ENCODE measurements at regions not wholly inside any gene's neighbourhood (a gene's known extent, or its start where the extent isn't known, plus 50 kb on each side); places are given as distances from the start of the nearest gene placed in this dataset.

GRCh38 chr20:60085551-60086132, 127.4 kb downstream of the CDH26 start:
- no peak for TF ChIP-seq CTCF (IDR thresholded peaks at IDR 0.05; ENCODE audit: control insufficient read depth, extremely low read depth, insufficient read depth)
- no peak for DNase-seq (ENCODE audit: low read depth)
- H3K4me3 ChIP-seq (ENCODE audit: low read depth, low read length), result no peak overlapping the region

GRCh38 chr20:60086821-60087562, 128.8 kb downstream of the CDH26 start:
- DNase-seq (ENCODE audit: low read depth), result no peak
- H3K4me3 ChIP-seq (ENCODE audit: low read depth, low read length), result no peak overlapping the region
- TF ChIP-seq CTCF (IDR thresholded peaks at IDR 0.05; ENCODE audit: control insufficient read depth, extremely low read depth, insufficient read depth), result no peak

DNA sequence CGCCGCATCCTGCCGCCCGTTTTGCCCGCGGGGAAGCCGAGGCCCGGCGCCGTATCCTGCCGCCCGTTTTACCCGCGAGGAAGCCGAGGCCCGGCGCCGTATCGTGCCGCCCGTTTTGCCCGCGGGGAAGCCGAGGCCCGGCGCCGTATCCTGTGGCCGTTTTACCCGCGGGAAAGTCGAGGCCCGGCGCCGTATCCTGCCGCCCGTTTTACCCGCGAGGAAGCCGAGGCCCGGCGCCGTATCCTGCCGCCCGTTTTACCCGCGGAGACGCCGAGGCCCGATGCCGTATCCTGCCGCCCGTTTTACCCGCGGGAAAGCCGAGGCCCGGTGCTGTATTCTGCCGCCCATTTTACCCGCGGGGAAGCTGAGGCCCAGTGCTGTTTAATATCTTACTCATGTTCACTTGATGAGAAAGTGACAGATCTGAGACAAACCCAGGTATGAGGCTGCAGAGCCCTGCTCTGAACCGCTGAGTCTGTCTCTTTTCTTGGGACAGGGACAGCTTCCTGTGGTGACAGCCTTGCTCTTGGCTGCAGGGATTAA, 129.4 kb downstream of the CDH26 start:
- no peak for DNase-seq (ENCODE audit: low read depth)
- no peak overlapping the region for H3K4me3 ChIP-seq (ENCODE audit: low read depth, low read length)
- no peak for TF ChIP-seq CTCF (IDR thresholded peaks at IDR 0.05; ENCODE audit: control insufficient read depth, extremely low read depth, insufficient read depth)

- TF ChIP-seq CTCF (IDR thresholded peaks at IDR 0.05; ENCODE audit: control insufficient read depth, extremely low read depth, insufficient read depth), result no peak
- H3K4me3 ChIP-seq (ENCODE audit: low read depth, low read length), result no peak overlapping the region
- no peak for DNase-seq (ENCODE audit: low read depth)
These were observed 130.0 kb downstream of the CDH26 start for GRCh38 chr20:60088236-60088635.

- DNase-seq (ENCODE audit: low read depth), result no peak
- no peak overlapping the region for H3K4me3 ChIP-seq (ENCODE audit: low read depth, low read length)
- no peak for TF ChIP-seq CTCF (IDR thresholded peaks at IDR 0.05; ENCODE audit: control insufficient read depth, extremely low read depth, insufficient read depth)
These were observed 132.4 kb downstream of the CDH26 start for GRCh38 chr20:60090631-60091030.

DNA sequence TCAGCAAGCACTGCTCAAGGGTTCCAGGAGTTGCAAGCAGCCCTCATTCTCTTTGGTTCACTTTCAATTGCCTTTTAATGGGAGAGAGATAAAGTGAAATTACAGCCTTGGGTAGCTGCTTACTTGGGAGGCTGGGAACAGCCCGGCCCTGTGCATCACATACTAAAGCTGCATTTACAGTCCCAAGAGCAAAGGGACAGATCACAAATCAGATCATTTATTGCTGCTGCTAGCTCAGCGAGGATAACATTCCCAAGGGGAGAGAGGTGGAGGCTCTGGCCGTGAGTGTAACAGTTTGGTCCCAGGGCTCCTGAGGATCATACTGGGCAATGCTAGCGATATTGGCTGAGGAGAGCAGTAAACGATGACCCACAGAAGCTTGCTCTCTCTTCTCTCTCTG, 133.1 kb downstream of the CDH26 start:
- no peak for DNase-seq (ENCODE audit: low read depth)
- no peak overlapping the region for H3K4me3 ChIP-seq (ENCODE audit: low read depth, low read length)
- no peak for TF ChIP-seq CTCF (IDR thresholded peaks at IDR 0.05; ENCODE audit: control insufficient read depth, extremely low read depth, insufficient read depth)
